ENCODE measurements at regions not wholly inside any gene's neighbourhood (a gene's known extent, or its start where the extent isn't known, plus 50 kb on each side); places are given as distances from the start of the nearest gene placed in this dataset.
"Not testable (repeated sequence)": the region's sequence is repeated elsewhere in the genome, so short reads cannot be mapped to it uniquely, and the experiment has no call there.

- H3K27ac Mint-ChIP-seq (ENCODE audit: unreplicated experiment): no peak overlapping the region
- DNase-seq (ENCODE audit: low spot score): no peak
- H3K9me3 Mint-ChIP-seq (ENCODE audit: unreplicated experiment): no peaks in the 10 kb centered on the region
- H3K27me3 Mint-ChIP-seq (ENCODE audit: unreplicated experiment): no peaks in the 10 kb centered on the region
- H3K4me1 Mint-ChIP-seq (ENCODE audit: unreplicated experiment): no peaks in the 10 kb centered on the region
- TF ChIP-seq, protein P1, sequence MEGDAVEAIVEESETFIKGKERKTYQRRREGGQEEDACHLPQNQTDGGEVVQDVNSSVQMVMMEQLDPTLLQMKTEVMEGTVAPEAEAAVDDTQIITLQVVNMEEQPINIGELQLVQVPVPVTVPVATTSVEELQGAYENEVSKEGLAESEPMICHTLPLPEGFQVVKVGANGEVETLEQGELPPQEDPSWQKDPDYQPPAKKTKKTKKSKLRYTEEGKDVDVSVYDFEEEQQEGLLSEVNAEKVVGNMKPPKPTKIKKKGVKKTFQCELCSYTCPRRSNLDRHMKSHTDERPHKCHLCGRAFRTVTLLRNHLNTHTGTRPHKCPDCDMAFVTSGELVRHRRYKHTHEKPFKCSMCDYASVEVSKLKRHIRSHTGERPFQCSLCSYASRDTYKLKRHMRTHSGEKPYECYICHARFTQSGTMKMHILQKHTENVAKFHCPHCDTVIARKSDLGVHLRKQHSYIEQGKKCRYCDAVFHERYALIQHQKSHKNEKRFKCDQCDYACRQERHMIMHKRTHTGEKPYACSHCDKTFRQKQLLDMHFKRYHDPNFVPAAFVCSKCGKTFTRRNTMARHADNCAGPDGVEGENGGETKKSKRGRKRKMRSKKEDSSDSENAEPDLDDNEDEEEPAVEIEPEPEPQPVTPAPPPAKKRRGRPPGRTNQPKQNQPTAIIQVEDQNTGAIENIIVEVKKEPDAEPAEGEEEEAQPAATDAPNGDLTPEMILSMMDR (IDR thresholded peaks at IDR 0.05; ENCODE audit: unreplicated experiment): no peak
- no peak overlapping the region for H3K4me3 Mint-ChIP-seq (ENCODE audit: unreplicated experiment)
- H3K36me3 Mint-ChIP-seq (ENCODE audit: low read depth, unreplicated experiment): no peaks in the 10 kb centered on the region
These were observed 487.0 kb downstream of the CD109 start for GRCh38 chr6:74182992-74183391.

DNA sequence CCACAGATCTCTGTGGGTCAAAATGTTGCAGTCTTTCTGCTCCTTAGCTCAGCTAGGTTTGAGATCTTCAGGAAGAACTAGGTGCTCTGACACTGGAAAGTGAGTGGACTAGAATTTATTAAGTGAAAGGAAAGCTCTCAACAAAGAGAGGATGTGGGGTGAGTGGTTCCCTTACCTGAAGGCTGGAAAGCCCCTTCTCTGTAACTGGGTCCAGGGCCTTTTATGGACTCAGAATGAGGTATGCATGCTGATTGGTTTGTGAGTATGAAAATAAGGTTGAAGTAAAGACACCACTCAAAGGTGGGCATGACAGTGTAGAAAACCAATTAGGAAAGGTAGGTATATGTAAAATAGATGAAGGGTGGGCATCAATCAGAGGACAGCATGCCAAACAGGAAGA, 485.5 kb downstream of the CD109 start:
- Mint-ChIP-seq H3K36me3 (ENCODE audit: low read depth, unreplicated experiment) (no peaks in the 10 kb centered on the region), H3K27me3 (ENCODE audit: unreplicated experiment) (no peaks in the 10 kb centered on the region), H3K4me3 (ENCODE audit: unreplicated experiment) (no peak overlapping the region), H3K9me3 (ENCODE audit: unreplicated experiment) (no peaks in the 10 kb centered on the region), H3K4me1 (ENCODE audit: unreplicated experiment) (no peaks in the 10 kb centered on the region), H3K27ac (ENCODE audit: unreplicated experiment) (no peak overlapping the region)
- TF ChIP-seq, protein P1 (IDR thresholded peaks at IDR 0.05; ENCODE audit: unreplicated experiment): no peak
- no peak for DNase-seq (ENCODE audit: low spot score)

DNA sequence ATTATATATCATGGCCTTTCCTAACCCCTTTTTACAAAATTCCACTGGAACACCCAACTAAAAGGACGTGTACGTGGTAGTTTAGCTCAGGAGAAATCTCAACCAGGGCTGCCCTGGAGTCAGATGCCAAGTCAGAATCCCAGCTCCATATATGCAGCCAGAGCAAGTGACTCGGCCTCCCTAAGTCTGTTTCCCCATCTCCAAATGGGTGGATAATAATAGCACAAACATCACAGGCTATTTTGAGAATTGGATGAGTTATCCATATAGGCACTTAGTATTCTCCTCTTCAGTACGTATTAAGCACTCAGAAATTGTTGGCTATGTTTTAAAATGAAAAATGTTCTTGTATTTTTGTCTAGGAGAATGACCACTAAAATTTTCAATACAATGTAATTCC, 481.5 kb downstream of the CD109 start:
- Mint-ChIP-seq H3K36me3 (ENCODE audit: low read depth, unreplicated experiment) (no peaks in the 10 kb centered on the region), H3K9me3 (ENCODE audit: unreplicated experiment) (no peaks in the 10 kb centered on the region), H3K27ac (ENCODE audit: unreplicated experiment) (no peak overlapping the region), H3K4me1 (ENCODE audit: unreplicated experiment) (no peaks in the 10 kb centered on the region), H3K27me3 (ENCODE audit: unreplicated experiment) (no peaks in the 10 kb centered on the region), H3K4me3 (ENCODE audit: unreplicated experiment) (no peak overlapping the region)
- TF ChIP-seq, protein P1 (IDR thresholded peaks at IDR 0.05; ENCODE audit: unreplicated experiment): no peak
- no peak for DNase-seq (ENCODE audit: low spot score)

GRCh38 chr6:74170550-74170949, 474.5 kb downstream of the CD109 start:
- H3K4me3 Mint-ChIP-seq (ENCODE audit: unreplicated experiment); H3K27ac Mint-ChIP-seq (ENCODE audit: unreplicated experiment); H3K36me3 Mint-ChIP-seq (ENCODE audit: low read depth, unreplicated experiment); DNase-seq (ENCODE audit: low spot score); H3K4me1 Mint-ChIP-seq (ENCODE audit: unreplicated experiment); H3K9me3 Mint-ChIP-seq (ENCODE audit: unreplicated experiment); H3K27me3 Mint-ChIP-seq (ENCODE audit: unreplicated experiment): not testable (repeated sequence)

DNA sequence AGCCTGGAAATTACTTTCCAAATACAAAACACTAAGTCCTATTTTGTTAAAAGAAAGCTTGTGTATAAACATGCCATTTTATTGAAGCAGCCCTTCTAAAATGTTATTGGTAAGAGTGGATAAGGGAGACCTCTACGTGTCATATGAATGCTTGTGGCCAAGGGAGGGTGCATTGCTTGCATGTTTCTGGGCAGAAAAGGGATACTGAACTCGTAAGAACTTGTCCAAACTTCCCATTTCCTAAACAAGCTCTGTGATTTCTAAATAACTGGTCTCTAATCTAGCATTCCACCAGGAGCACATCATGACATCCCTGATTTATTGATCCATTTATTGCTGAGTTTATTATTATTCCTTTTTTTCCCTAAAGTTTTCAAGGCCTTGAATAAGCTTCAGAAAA, 474.1 kb downstream of the CD109 start:
- Mint-ChIP-seq H3K36me3 (ENCODE audit: low read depth, unreplicated experiment) (no peaks in the 10 kb centered on the region), H3K9me3 (ENCODE audit: unreplicated experiment) (no peaks in the 10 kb centered on the region), H3K27ac (ENCODE audit: unreplicated experiment) (no peak overlapping the region), H3K4me1 (ENCODE audit: unreplicated experiment) (no peaks in the 10 kb centered on the region), H3K4me3 (ENCODE audit: unreplicated experiment) (no peak overlapping the region), H3K27me3 (ENCODE audit: unreplicated experiment) (no peaks in the 10 kb centered on the region)
- TF ChIP-seq, protein P1 (IDR thresholded peaks at IDR 0.05; ENCODE audit: unreplicated experiment): no peak
- no peak for DNase-seq (ENCODE audit: low spot score)

GRCh38 chr6:74167976-74168375, 472.0 kb downstream of the CD109 start:
- H3K36me3 Mint-ChIP-seq (ENCODE audit: low read depth, unreplicated experiment): no peaks in the 10 kb centered on the region
- DNase-seq (ENCODE audit: low spot score): no peak
- TF ChIP-seq, protein P1 (IDR thresholded peaks at IDR 0.05; ENCODE audit: unreplicated experiment): no peak
- H3K27me3 Mint-ChIP-seq (ENCODE audit: unreplicated experiment): no peaks in the 10 kb centered on the region
- H3K9me3 Mint-ChIP-seq (ENCODE audit: unreplicated experiment): no peaks in the 10 kb centered on the region
- no peaks in the 10 kb centered on the region for H3K4me1 Mint-ChIP-seq (ENCODE audit: unreplicated experiment)
- H3K27ac Mint-ChIP-seq (ENCODE audit: unreplicated experiment): no peak overlapping the region
- H3K4me3 Mint-ChIP-seq (ENCODE audit: unreplicated experiment): no peak overlapping the region

Measured in endothelial cell (in vitro differentiated cells).